Inflammatory macrophage treated with lipopolysaccharide for 4 hours (primary cell): ENCODE measurements at regions not wholly inside any gene's neighbourhood (a gene's known extent, or its start where the extent isn't known, plus 50 kb on each side); places are given as distances from the start of the nearest gene placed in this dataset.

Experiments used
- DNase-seq: peaks from one replicate; pipeline ENCODE4 v3.0.0-alpha.2; 2020

DNA sequence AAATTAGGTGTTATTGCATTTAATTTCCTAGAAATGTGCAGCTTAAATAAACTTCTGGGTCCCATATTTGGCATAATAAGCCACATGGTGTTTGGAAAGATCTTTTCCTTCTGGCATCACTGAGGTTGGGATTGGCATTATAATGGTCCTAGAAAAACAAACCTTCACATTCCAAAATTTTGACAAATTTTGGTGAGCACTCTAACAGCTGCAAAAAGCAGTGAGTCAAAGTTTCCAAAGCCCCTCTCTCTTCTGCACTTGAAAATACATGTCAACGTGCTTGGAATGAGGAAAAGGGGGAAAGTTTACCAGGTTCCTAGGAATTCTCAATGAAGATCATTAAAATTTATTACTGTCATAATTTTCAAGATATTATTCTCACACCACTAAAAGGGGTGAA, 77.8 kb upstream of the STK17B start:
- DNase-seq, result no peak

DNA sequence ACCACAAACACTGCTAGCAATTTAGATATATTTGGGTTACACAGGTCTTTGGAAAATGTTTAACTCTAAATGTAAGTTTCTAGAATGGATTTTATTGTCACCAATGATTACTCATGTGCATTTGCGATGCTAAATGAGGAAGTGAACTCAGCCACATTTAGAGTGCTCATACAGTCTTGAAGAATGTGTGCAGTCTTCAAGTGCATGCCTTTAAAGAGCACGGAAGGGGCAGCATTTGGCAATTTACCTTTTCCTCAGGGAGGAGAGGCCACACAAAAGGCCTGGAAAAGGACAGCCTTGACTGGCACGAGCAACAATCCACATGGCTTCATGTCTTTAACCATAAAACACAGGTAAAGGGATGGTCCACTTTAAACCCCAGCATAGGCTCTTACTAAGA, 78.5 kb upstream of the STK17B start:
- DNase-seq, result peak; percentile 76

DNA sequence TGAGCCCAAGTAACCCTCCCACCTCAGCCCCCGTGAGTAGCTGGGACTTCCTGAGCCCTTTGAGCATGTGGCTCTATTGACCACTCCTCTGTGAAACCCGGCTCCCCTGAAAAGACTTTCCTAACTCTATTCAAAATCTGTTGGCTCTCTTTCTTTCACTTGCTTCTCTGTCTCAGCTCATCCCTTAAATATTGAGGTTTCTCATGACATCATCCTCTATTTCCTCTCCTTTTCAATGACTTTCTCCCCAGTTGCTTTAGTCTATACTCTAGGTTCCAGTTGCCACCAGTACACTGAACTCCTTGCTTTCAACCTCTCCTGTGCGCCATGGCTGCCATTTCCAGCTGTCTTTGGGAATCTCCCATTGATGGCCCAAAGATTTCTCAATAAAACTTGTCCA, 79.8 kb upstream of the STK17B start:
- no peak for DNase-seq

DNA sequence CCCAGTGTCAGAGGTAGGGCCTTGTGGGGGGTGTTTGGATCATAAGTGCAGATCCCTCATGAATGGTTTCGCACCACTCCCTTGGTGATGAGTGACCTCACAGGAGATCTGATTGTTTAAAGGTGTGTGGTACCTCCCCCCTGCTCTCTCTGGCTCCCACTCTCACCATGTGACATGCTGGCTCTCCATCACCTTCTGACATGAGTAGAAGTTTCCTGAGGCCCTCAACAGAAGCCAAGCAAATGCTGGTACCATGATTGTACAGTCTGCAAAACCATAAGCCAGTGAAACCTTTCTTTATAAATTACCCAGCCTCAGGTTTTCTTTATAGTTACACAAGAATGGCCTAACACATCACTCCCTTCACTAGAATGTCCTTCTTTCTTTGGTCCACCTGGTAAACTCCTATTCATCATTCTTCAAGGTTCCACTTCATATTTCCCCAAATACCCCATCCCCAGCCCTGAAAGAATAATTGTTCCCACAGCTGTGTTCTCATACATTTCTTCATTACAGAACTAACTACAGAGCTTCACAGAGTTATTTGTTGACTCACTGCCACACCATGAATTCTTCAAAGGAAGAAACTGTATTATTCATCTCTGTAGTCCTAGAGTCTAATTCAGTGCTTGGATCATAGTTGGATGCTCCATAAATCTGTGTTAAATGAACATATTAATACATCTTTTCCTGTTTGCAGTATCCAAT, 81.2 kb upstream of the STK17B start:
- no peak for DNase-seq

DNA sequence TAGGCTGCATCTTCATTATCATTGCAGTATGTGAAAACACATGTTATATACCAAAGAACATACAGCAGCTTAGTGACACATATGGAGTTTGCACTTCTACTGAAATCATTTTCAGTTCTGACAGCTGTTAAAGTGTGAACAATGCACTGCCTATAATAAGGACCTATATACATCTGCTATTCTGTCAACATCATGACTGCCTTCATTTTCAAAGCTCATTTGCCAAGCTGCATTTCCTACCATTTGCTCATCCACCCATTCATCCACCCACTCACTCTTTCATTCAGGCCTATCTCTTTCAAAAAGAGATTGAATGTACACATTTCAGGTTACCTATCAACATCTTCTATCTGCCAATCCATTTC, 81.7 kb upstream of the STK17B start:
- no peak for DNase-seq

DNA sequence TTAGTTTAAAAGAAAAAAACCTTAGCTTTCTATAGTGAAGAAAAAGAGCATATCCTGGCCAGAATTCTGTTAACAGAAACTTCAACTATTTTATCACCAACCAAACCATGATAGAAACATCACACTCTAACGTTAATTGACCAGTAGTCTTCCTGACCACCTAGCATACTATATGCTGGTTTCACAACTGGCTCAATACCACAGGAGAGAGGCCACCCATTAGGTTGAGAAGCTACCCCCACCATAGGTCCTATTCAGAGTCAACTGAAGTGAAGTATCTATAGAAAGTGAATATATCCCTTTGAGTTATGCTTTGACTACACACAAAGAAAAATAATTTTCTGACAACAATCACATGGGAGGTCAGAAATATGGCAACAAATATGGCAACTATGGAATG, 85.2 kb upstream of the STK17B start:
- no peak for DNase-seq

DNA sequence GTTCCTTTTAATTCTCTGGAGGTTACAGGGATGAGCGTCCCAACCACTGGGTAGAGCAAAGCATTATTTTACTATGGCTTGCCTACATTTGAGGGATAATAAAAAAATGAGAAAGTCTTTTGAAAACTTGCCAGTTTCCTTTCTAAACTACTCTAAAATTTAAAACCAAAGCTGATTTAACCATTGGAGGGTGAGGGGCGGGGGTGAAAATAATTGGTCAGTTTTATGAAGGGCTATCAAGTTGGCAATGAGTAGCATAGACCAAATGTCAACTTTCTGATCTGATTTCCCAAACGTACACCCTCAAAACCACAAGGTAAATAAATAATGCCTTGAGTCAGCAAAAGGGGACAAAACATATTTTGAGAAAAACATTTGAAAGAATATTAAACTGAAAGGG, 85.7 kb upstream of the STK17B start:
- no peak for DNase-seq

DNA sequence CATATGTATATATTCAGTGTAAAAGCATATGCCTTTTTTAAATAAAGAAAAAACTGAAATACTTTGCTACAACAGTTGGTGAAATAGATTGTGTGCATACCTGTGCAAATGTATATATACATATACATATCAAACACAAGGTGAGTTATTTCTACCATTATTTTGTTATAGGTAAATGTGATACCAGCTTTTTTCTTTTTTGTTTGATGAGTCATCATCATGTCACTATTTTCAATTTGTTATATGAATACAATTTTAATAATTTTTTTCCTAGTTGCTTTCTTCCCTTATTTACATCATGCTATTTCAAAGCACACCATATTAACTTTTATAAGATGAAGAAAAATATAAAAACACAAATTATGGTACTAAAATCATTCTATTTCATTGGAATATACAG, 87.0 kb upstream of the STK17B start:
- DNase-seq, result no peak

DNA sequence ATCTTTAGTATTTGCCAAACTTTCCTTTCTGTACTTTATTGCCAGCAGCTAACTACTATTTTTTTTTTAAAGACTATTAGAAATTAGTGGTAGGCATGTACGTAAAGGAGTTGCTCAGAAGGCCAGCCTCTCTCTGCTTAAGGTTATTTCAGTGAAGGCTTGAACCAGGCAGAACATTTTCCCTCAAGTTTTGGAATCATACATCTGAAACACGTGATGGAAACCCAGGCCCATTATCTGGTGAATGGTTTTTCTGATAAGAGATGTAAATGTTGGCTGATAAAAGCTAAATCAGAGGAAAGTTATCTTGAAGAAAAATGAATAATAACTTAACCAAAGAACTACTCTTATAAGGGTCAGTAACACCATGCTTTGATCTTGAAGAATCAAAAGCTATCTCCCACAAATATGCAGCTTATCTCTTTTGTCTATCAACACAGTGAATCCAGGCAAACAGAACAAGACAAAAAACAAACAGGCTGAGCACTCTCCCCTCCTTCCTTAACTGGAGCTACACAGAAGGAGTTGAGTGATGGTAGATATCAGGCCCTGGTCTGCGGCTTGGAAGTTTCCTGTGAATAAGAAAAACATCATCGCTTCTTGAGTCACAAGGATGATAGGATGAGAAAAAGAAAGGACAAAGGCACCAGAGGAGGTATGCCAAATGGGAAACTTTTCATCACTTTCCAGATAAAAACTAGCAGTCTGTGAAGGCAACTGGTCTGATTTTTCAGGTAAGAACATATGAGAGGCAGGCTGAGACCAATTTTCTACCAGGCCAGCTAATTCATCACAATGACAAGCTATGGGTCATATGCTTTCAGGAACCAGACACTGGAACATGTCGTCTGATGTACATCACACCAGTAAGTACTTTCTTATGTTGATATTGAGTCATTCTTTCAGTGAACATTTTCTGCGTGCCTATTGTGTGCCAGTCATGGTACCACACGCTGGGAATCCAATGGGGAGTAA, 88.4 kb upstream of the STK17B start:
- DNase-seq, result peak; percentile 20

DNA sequence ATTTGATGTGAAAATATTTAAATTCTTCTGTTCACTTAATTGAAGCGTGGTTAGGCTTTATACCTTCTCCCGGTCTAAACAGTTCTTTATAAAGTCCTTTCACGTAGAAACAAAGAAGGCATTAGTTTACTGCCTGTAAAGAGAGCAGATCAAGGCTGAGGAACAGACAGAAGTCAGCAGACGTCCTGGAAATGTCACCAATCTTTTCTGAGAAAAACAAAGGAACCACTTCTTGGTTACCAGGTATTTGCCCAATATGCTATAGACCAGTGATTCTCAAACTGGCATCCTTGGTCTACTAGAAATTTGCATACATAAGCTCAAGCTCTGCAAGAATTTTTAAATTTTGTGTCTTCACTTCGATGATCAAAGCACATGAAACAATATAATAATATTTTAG, 89.2 kb upstream of the STK17B start:
- no peak for DNase-seq

DNA sequence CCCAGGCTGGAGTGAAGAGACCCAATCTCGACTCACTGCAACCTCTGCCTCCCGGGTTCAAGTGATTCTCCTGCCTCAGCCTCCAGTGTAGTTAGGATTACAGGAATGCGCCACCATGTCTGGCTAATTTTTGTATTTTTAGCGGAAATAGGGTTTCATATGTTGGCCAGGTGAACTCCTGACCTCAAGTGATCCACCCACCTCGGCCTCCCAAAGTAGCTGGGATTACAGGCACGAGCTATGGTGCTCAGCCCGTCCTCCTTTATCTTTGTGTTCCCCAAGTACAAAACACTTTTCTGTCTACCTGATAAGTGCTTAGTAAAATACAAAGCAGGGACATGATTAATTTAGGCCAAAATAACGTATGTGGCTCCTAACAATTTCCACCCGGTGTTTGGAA, 91.2 kb upstream of the STK17B start:
- DNase-seq, result no peak

DNA sequence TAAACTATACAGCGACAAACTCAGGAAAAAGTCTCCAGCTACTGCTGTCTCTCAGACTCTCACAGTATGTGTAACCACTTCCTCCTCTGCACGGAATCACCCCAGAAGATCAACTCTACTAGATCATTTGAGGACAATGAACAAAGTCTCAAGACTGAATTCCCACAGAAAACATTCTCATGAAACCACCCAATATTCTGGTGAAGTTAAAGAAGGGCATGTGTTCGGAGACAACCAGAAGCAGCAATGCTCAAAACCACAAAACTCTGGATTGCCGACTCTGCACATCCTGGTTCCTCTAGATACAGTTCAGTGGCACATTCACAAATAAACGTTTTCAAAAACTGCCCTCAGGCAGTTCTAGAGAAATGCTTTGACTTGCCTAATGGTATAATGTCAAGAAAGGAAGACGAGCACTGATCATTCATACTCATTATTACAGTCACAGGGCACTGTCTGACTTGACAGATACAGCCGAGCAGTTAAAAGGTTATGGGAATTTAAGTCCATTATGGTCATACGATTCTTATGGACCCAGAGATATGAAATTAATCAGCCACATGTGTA, 91.9 kb upstream of the STK17B start:
- DNase-seq, result peak; percentile 75

DNA sequence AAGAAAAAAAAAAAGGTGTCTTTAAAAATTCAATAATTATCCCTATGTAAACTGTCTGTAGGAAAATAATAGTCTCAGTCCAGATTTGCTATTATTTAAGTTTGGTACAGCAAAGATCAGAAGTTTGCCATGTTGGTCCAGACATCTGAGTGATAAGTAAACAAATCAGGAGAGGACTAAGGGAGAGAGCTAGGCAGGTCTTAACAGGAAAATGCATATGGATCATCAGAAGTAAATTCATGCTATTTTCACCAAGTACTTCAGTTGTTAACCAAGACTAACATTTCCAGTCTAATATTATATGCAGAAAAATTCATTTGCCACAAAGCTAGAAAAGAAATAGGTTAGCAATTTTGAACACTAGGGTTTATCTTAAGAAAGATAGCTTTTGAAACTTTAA, 95.0 kb upstream of the STK17B start:
- no peak for DNase-seq

DNA sequence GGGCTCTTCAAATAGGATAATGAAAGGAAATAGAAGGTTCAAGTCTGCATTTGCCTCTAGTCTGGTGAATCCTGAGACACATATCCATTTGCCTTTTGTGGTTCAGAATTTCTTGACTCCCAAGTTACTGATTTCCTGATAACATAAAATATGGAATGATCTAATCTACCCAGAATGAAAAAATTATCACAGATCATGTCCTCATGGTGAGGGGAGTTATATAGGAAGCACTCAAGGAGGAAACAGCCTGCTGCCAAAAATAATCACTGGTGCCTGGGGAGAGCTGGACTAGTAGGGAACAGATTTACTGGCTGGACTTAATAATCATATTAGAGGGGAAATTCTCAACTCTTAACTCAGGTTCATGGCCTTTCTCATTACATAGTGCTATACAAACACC, 95.5 kb upstream of the STK17B start:
- no peak for DNase-seq

DNA sequence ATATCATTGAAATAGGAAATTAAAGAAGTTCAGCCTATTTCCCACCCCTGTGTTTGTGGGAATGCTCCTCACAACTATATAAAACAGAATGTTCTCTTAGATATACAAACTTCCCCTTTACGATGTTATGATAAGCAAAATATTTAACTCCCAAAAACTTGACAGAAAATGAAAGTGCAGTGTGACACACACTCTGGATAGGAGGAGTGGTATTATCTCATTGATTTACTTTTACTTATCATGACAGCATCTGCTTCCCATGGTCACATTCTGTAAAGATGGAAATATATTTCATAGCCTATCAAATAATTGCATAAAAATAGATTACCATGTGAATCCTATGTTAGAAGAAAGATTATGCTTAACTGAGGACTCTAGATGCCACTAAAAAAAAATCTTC, 96.6 kb upstream of the STK17B start:
- DNase-seq, result peak; percentile 84

DNA sequence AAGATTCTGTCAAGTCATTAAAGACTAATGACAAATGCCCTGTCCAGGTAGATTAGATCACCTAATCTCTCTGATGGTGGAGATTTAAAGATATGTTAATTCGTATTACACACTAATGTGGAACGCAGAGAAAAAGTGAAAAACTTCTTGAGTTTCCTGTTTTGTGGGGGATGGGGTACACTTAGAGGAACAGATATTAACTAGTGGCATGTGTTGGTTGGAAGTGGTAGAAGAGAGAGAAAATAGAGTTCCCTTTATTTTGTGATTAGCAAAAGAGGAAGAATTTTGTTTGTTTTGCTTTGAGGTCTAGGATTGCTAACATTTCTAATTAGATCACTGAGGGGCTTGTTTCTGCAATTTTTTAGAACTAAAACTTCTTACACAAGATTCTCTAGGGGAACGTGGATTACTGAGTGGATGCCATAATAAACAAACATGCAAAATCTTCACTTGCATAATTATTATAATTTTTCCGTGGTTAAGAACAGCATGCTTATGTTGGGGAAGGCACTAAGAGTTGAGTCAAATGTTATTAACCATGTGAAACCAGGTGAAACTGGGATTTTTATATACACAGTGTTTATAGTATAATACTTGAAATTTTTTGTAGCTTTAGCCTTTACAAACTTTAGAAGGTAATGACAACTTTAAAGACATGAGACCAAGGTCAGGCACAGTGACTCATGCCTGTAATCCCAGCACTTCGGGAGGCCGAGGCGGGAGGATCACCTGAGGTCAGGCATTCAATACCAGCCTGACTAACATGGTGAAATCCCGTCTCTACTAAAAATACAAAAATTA, 97.4 kb upstream of the STK17B start:
- DNase-seq, result peak; percentile 91

DNA sequence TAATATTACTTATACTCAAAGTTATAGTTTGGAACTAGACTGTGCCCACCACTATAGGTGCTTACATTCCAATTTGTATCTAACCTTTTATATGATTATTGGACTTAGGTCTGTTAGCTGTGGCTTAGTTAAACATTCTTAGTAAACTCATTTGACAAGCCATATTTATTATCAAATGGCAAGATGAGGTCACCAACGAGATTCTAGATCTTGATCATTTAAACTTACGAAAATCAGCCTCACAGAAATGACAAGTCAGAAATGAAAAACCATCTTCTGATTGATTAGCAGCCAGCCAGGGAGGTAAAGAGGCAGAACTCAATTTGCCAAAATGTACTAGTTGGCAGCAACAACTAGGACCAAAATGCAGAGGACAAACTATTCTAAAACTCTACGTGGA, 100.4 kb upstream of the STK17B start:
- DNase-seq, result no peak

DNA sequence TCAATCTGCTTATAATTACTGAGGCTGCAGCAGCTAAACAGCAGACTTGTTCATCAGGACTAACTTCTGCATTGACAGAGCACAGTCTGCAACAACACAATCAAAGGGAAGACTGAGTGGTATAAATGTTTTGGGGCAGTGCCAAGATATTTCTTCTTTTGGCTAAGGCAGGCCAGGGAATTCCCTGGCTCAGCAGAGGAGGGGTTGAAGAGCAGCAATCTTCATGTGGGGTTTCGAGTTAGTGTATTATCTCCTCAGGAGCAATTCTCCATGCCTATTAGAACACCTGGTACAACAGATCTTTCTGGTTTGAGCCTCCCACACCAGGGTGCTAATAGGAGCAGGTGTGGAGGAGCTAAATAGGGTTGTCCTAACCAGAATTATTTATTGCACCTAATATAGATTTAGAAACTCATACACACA, 103.0 kb upstream of the STK17B start:
- DNase-seq, result peak; percentile 46

DNA sequence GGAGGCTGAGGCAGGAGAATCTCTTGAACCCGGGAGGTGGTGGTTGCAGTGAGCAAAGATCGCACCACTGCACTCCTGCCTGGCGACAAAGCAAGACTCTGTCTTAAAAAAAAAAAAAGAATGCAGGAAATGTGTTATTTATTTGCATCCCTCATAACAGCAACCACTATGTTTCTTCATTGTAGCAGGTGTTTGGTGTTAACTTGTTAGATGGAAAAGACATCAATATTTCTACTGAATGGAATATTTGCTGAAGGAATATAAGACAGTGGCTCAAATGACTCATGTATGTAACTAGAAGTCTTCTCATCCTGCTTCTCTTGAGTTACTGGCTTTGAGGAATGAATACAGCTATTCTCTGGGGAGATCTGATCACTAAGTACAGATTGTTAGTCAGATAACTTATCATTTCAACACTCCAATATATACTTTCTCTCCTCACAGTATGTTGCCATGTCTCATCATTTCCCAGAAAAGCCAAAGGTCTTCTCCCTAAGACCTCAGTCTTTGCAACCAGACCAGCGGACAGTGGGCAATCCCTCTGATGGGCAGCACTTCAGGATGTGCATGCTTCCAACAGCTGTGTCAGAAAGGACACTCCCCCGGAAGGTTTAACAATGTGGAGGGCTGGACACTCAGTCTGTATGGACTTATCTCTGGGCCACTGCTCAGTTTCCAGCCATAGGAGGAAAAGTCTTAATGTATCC, 104.4 kb upstream of the STK17B start:
- peak; percentile 13 for DNase-seq

DNA sequence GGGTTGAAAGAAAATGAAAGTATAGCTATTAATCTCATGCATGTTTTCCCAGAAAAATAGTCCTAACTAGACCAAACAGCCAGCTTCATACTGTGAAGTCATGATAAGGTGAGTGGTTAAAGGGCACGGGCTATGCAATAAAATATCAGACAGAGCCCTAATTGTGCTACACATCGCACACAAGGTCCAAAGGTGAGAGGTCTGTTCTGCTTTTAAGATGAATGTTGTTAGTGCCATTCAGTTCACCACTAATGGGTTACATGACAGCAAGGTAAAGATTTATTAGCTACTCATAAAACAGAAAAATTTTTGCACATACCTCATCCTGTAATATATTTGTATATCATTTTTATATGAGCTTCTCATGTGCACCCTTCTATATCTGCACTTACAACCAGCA, 105.0 kb upstream of the STK17B start:
- DNase-seq, result no peak

DNA sequence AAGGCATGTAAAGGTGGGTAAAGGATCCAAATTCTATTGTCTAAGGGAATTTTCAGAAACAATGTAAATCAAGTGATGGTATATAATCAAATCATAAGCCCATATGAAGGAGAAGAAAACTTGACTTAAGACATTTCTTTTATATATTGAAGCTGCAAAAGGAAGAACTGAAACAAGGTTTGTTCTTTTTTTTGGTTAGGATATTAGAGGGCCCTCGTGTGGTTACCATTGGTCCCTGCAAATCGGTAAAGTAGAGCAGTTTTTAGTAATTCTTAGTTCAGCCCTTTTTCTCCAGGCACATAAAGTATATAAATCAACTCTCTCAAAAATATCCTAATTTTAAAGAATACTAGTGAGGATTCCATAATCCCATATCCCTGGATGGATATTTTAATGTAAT, 105.6 kb upstream of the STK17B start:
- peak; percentile 70 for DNase-seq

DNA sequence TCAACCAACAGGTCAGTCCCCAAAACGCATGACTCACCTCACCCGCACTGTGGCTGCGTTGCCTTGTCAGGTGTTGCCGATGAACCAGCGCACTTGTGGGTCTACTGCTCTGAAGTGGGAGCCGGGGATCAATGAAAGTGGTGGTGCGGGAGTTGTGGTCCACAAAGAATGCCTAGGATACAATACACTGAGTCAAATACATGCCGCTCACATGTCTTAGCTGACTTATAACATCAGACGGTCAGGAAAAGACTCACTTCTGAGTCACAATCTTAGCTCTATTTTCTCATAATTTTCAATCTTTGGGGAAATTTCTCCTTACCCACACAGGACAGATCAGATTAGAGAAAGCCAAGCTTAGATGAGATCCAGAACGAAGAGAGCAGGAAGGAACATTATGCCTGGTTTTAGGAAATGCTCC, 107.1 kb upstream of the STK17B start:
- no peak for DNase-seq

DNA sequence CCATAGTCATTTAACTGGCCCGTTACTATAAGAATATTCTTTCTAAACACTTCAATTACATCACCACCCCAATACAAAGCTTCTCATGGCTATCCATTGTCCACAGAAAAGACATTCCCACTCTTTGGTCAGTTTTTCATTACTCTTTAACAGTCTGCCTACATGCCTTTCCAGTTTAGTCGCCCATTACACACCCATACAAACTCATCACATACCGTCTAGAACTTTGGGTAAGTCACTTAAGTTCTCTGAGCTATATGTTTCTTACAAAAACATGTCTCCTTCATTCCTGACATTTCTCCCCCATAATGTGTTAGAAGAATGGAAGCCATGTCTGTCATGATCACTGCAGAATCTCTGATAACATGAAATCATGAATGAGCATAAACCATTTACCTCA, 108.2 kb upstream of the STK17B start:
- no peak for DNase-seq
